GM21723 (cell line): ENCODE measurements at regions not wholly inside any gene's neighbourhood (a gene's known extent, or its start where the extent isn't known, plus 50 kb on each side); places are given as distances from the start of the nearest gene placed in this dataset.
"Not testable (repeated sequence)": the region's sequence is repeated elsewhere in the genome, so short reads cannot be mapped to it uniquely, and the experiment has no call there.

Source experiments
- ATAC-seq: cut with Tn5 transposase; IDR thresholded peaks from one replicate; pipeline ENCODE4 v1.9.1; 2021; ENCODE audit warnings: mild to moderate bottlenecking, moderate library complexity; ENCODE audit not compliant: unreplicated experiment

DNA sequence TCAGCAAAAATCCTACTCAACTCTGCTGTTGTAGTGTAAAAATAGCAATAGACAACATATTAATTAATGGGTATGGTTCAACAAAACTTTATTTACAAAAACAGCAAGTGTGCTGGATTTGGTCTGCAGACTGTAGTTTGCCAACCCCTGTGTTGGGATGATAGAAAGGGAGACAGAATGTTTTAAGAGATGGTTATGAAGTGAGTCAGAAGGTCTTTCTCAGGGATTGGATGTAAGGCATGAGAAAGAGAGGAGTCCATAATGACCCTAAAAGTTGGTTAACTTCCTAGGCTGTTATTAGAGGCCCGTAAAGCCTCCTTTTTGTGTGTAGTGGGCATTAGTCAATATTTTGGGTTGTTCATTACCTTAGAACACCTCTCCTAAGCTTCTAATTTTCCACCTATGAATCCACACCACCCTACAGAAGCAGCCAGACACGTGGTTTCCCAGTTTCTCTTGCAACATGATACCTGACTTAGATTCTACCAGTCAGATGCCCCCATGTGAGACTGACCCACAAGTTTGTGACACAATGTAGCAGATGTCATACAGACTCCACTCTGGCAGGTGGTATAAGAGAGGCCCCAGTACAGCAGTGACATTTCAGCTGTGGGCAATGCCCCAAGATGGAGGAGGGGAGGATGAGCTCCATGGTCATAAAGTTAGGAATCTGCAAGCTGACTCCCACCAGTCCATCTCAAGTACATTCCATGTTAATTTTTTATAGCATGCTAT, 1015.6 kb downstream of the KCNMA1 start:
- ATAC-seq, result no peak

DNA sequence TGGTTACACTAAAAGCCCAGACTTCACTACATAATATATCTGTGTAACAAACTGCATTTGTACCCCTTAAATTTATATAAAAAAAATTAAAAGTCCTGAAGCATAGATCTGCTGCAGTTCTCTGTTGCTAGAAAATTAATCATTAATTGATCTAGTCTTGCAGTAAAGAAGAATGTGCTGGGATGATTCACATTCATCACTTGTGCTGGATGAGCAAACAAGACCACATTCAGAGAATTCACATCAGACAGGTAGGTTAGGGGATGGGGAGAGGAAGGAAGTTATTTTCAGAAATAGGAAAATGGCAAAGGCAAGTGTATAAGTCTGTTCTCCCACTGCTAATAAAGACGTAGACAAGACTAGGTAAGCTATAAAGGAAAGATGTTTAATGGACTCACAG, 1019.0 kb downstream of the KCNMA1 start:
- no peak for ATAC-seq

GRCh38 chr10:76618171-76618570, 1019.4 kb downstream of the KCNMA1 start:
- ATAC-seq, result no peak

- not testable (repeated sequence) for ATAC-seq
These were observed 1020.9 kb downstream of the KCNMA1 start for GRCh38 chr10:76616666-76617065.

DNA sequence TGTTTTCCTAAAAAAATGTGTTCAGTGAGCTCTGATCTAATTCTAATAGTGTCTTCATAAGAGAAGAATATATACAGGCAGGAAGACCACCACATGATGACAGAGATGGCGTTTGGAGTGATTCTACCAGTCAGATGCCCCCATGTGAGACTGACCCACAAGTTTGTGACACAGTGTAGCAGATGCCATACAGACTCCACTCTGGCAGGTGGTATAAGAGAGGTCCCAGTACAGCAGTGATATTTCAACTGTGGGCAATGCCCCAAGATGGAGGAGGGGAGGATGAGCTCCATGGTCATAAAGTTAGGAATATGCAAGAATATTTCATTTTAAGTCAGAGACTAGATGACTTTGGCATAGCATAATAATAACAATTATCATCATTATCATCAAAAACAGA, 1022.6 kb downstream of the KCNMA1 start:
- ATAC-seq, result no peak
